ENCODE measurements at regions not wholly inside any gene's neighbourhood (a gene's known extent, or its start where the extent isn't known, plus 50 kb on each side); places are given as distances from the start of the nearest gene placed in this dataset.

- TF ChIP-seq MAX (IDR thresholded peaks at IDR 0.05) (no peak), POLR2A (IDR thresholded peaks at IDR 0.05; ENCODE audit: borderline replicate concordance, extremely low read depth, insufficient read depth, insufficient read length) (no peak)
These were observed 318.3 kb upstream of the ZMIZ1 start (continued) for GRCh38 chr10:78750418-78750817.

- no peaks in the 10 kb centered on the region for H3K9me2 ChIP-seq (ENCODE audit: insufficient read depth)
- no peak overlapping the region for H3K27ac ChIP-seq (ENCODE audit: low read depth, low read length)
- H3K36me3 ChIP-seq (ENCODE audit: control insufficient read depth in 1 of 2, insufficient read depth in 2 of 2, low read length in 2 of 2), result no peaks in the 10 kb centered on the region
- TF ChIP-seq FOSL1 (IDR thresholded peaks at IDR 0.05; ENCODE audit: low read depth) (no peak), CTCF (IDR thresholded peaks at IDR 0.05 in 2 of 3, conservative IDR thresholded peaks at IDR 0.05 in 1 of 3; ENCODE audit: borderline replicate concordance in 1 of 3, insufficient read depth in 1 of 3, low read depth in 2 of 3, low read length in 2 of 3) (no peak), EZH2phosphoT487 (IDR thresholded peaks at IDR 0.05; ENCODE audit: borderline replicate concordance) (no peak), EZH2 (IDR thresholded peaks at IDR 0.05) (no peak), TCF7L2 (IDR thresholded peaks at IDR 0.05; ENCODE audit: borderline replicate concordance, extremely low read depth, insufficient read depth, insufficient read length) (no peak), ZBTB33 (IDR thresholded peaks at IDR 0.05; ENCODE audit: extremely low read depth, insufficient replicate concordance, low read length) (no peak), REST (IDR thresholded peaks at IDR 0.05; ENCODE audit: low read depth) (no peak), ZFX (IDR thresholded peaks at IDR 0.05) (no peak), POLR2AphosphoS5 (IDR thresholded peaks at IDR 0.05; ENCODE audit: low read depth, low read length) (no peak), ELF1 (IDR thresholded peaks at IDR 0.05; ENCODE audit: borderline replicate concordance, low read depth) (no peak), CEBPB (IDR thresholded peaks at IDR 0.05; ENCODE audit: low read depth) (no peak), CBX3 (IDR thresholded peaks at IDR 0.05; ENCODE audit: low read depth) (no peak), ZNF274 (IDR thresholded peaks at IDR 0.05; ENCODE audit: low read depth, low read length) (no peak), POLR2A (IDR thresholded peaks at IDR 0.05; ENCODE audit: borderline replicate concordance, extremely low read depth, insufficient read depth, insufficient read length) (no peak), SRF (IDR thresholded peaks at IDR 0.05; ENCODE audit: low read depth) (no peak), JUND (IDR thresholded peaks at IDR 0.05) (no peak), EGR1 (IDR thresholded peaks at IDR 0.05; ENCODE audit: low read depth) (no peak), YY1 (IDR thresholded peaks at IDR 0.05; ENCODE audit: extremely low read depth, insufficient replicate concordance, low read depth, low read length) (no peak)
- intact Hi-C loops (cut with micrococcal nuclease), result loop anchor here (10.0 kb wide), 1 partner anchor 443 kb away; no protein-coding TSS in a partner anchor
- no peak overlapping the region for H3K4me3 ChIP-seq (replicated peaks in 1 of 2; ENCODE audit: low read depth in 1 of 2, low read length in 2 of 2)
- peaks cover 4 to 9% of the 10 kb centered on the region in 2 experiments; a peak in 3 of 4 replicates for H3K4me1 ChIP-seq (ENCODE audit: control insufficient read depth in 1 of 2, insufficient read depth in 2 of 2, low read length in 2 of 2)
- no peak for ATAC-seq
- H4K20me1 ChIP-seq (ENCODE audit: insufficient read depth), result no peaks in the 10 kb centered on the region; the same call in 1 of the 2 replicates
- no TSS peak for BruUV-seq (replicated peaks)
- no peak overlapping the region for H3K4me2 ChIP-seq (ENCODE audit: low read length)
- no peaks in the 10 kb centered on the region for H3K9me3 ChIP-seq (ENCODE audit: control insufficient read depth in 1 of 2, insufficient read depth in 1 of 2, low read depth in 1 of 2, low read length in 2 of 2)
- DNase-seq (ENCODE audit: low read depth, low spot score), result no peak
- no peak overlapping the region for H3K9ac ChIP-seq (ENCODE audit: low read length)
- CTCF ChIA-PET, result no interaction called here
- RAD21 ChIA-PET (ENCODE audit: low non-redundant PET in 1 of 2, low total read pairs in 2 of 2, uncharacterized antibody in 2 of 2, unreplicated experiment in 2 of 2), result no interaction called here
- H2AFZ ChIP-seq (ENCODE audit: low read depth, low read length, poor library complexity, severe bottlenecking), result no peak overlapping the region
- H3K79me2 ChIP-seq (ENCODE audit: insufficient read depth, low read length), result no peaks in the 10 kb centered on the region
- POLR2A ChIA-PET, result no interaction called here
- H3K27me3 ChIP-seq (ENCODE audit: insufficient read depth, low read length), result peaks cover 15% of the 10 kb centered on the region; the same call in 1 of the 2 replicates
These were observed 317.1 kb upstream of the ZMIZ1 start for GRCh38 chr10:78751716-78752115.

All from HCT116 (cell line).